Testis (tissue), 2 donors: ENCODE measurements at regions not wholly inside any gene's neighbourhood (a gene's known extent, or its start where the extent isn't known, plus 50 kb on each side); places are given as distances from the start of the nearest gene placed in this dataset.

ENCODE experiments used
- DNase-seq: peaks from one replicate; pipeline ENCODE4 v3.0.0-alpha.2; 2019
- H3K27ac ChIP-seq, 2 donors: fragments of 200-600 bp; sonication (generic); one replicate each; pipeline ENCODE4 v1.5.1; 2019
- H3K27me3 ChIP-seq: fragments of 200-600 bp; sonication (generic); one replicate; pipeline ENCODE4 v1.5.1; 2019
- H3K36me3 ChIP-seq: fragments of 200-600 bp; sonication (generic); one replicate; pipeline ENCODE4 v1.5.1; 2017; ENCODE audit warnings: low read depth; ENCODE audit errors: missing control alignments
- H3K4me1 ChIP-seq: fragments of 200-600 bp; sonication (generic); one replicate; pipeline ENCODE4 v1.5.1; 2019
- H3K4me3 ChIP-seq, 2 donors: fragments of 200-600 bp; sonication (generic); one replicate each; pipeline ENCODE4 v1.5.1; 2017 to 2019
- H3K9me3 ChIP-seq: fragments of 200-600 bp; sonication (generic); one replicate; pipeline ENCODE4 v1.5.1; 2017
- CTCF ChIP-seq, 3 experiments: fragments of 450-650 bp in 2 of 3; fragments of 200-600 bp in 1 of 3; sonication (generic) in 1 of 3; IDR thresholded peaks; one replicate each; pipeline ENCODE4 v1.5.1; 2016 to 2019; ENCODE audit warnings: antibody characterized with exemption in 3 of 3, mild to moderate bottlenecking in 2 of 3, moderate library complexity in 1 of 3
- POLR2A ChIP-seq: fragments of 450-650 bp; IDR thresholded peaks from one replicate; pipeline ENCODE4 v1.6.1; 2017; ENCODE audit warnings: antibody characterized with exemption, mild to moderate bottlenecking, moderate library complexity
- WGBS, 2 donors: methylation state at CpG; one replicate each; pipeline ENCODE4 v1.1.5; 2018; 5-methylcytosine and 5-hydroxymethylcytosine counted together
- intact Hi-C: fragments of 100-400 bp; cut with DNase I; formaldehyde crosslinking; loops from one replicate; pipeline ENCODE4 v1.15.1; 2023; ENCODE audit warnings: low total_unique reads

GRCh38 chr20:50320005-50320900 lies 129.6 kb downstream of the CEBPB start:
- no peak for DNase-seq

GRCh38 chr20:50320901-50321796 lies 130.5 kb downstream of the CEBPB start:
- no peak for TF ChIP-seq CTCF (IDR thresholded peaks at IDR 0.05)
- no peak for TF ChIP-seq POLR2A
- intact Hi-C loops: no loop called here
- peak; percentile 79 for DNase-seq

More at GRCh38 chr20:50320005-50320900, 129.6 kb downstream of the CEBPB start:
- H3K9me3 ChIP-seq: no peaks in the 10 kb centered on the region
- no peaks in the 10 kb centered on the region for H3K27me3 ChIP-seq
- no peaks in the 10 kb centered on the region for H3K36me3 ChIP-seq
- intact Hi-C loops: no loop called here
- H3K4me3 ChIP-seq: no peak overlapping the region
- TF ChIP-seq POLR2A: no peak
- TF ChIP-seq CTCF (IDR thresholded peaks at IDR 0.05): no peak
- H3K27ac ChIP-seq: no peak overlapping the region
- WGBS, 2 donors: 87 to 89% methylated on average over 9 to 13 of the region's 13 CpGs
- H3K4me1 ChIP-seq: peaks cover 2% of the 10 kb centered on the region

GRCh38 chr20:50321797-50322480 lies 131.3 kb downstream of the CEBPB start:
- no peak overlapping the region for H3K4me3 ChIP-seq
- TF ChIP-seq POLR2A: no peak
- no peak for TF ChIP-seq CTCF (IDR thresholded peaks at IDR 0.05)
- no peaks in the 10 kb centered on the region for H3K27me3 ChIP-seq
- no peak overlapping the region for H3K27ac ChIP-seq
- WGBS, 2 donors: 71 to 73% methylated on average over 8 to 9 of the region's 9 CpGs
- peaks cover 2% of the 10 kb centered on the region for H3K4me1 ChIP-seq
- H3K36me3 ChIP-seq: no peaks in the 10 kb centered on the region
- no peaks in the 10 kb centered on the region for H3K9me3 ChIP-seq
- DNase-seq: peak; percentile 12
- intact Hi-C loops: no loop called here

More at GRCh38 chr20:50320901-50321796, 130.5 kb downstream of the CEBPB start:
- Histone ChIP-seq H3K4me3 (no peak overlapping the region), H3K27me3 (no peaks in the 10 kb centered on the region), H3K4me1 (peaks cover 2% of the 10 kb centered on the region), H3K36me3 (no peaks in the 10 kb centered on the region), H3K9me3 (no peaks in the 10 kb centered on the region), H3K27ac (no peak overlapping the region)
- 64 to 75% methylated on average over 15 to 21 of the region's 21 CpGs for WGBS, 2 donors

GRCh38 chr20:50322703-50323131 lies 132.1 kb downstream of the CEBPB start:
- no peaks in the 10 kb centered on the region for H3K27me3 ChIP-seq
- no peaks in the 10 kb centered on the region for H3K9me3 ChIP-seq
- H3K4me3 ChIP-seq: no peak overlapping the region
- no peaks in the 10 kb centered on the region for H3K36me3 ChIP-seq
- 90 to 96% methylated on average over 5 of the region's 5 CpGs for WGBS, 2 donors
- no peak overlapping the region for H3K27ac ChIP-seq
- intact Hi-C loops: no loop called here
- H3K4me1 ChIP-seq: peaks cover 2% of the 10 kb centered on the region
- no peak for DNase-seq
- no peak for TF ChIP-seq CTCF (IDR thresholded peaks at IDR 0.05)
- TF ChIP-seq POLR2A: no peak
